K562 (cell line): ENCODE measurements at regions not wholly inside any gene's neighbourhood (a gene's known extent, or its start where the extent isn't known, plus 50 kb on each side); places are given as distances from the start of the nearest gene placed in this dataset.
A peak's percentile ranks its signal among the peaks of the same experiment; 100 is the strongest.

Source experiments
- C11orf30 ChIP-seq: fragments of 450-650 bp; IDR thresholded peaks from 2 replicates; pipeline ENCODE4 v1.6.1; 2016; ENCODE audit warnings: low read depth, mild to moderate bottlenecking
- CREB1 ChIP-seq, 2 experiments: sonication (generic) in 1 of 2; formaldehyde crosslinking in 1 of 2; IDR thresholded peaks; 2 replicates each; pipeline versions ENCODE4 v1.6.1 to v1.8.0; 2012 to 2022; ENCODE audit warnings: inconsistent platforms in 1 of 2, mild to moderate bottlenecking in 1 of 2, missing genetic modification reagents in 1 of 2, moderate library complexity in 1 of 2
- ESRRB ChIP-seq: fragments of 250-450 bp; sonication (Bioruptor Pico); IDR thresholded peaks from 2 replicates; pipeline ENCODE4 v1.5.0; 2020; ENCODE audit warnings: mild to moderate bottlenecking, moderate library complexity, borderline replicate concordance
- HDAC3 ChIP-seq: fragments of 450-650 bp; IDR thresholded peaks from 2 replicates; pipeline ENCODE4 v1.6.1; 2018; ENCODE audit warnings: borderline replicate concordance, mild to moderate bottlenecking, moderate library complexity; ENCODE audit not compliant: partially characterized antibody
- MCM5 ChIP-seq: fragments of 450-650 bp; IDR thresholded peaks from 2 replicates; pipeline ENCODE4 v1.6.1; 2016; ENCODE audit warnings: low read depth
- NFE2L1 ChIP-seq: fragments of 450-650 bp; IDR thresholded peaks from 2 replicates; pipeline ENCODE4 v1.6.1; 2016; ENCODE audit warnings: missing genetic modification characterization, low read depth, mild to moderate bottlenecking, missing compliant biosample characterization, moderate library complexity, borderline replicate concordance
- RCOR1 ChIP-seq, 2 experiments: IDR thresholded peaks; 2 replicates each; pipeline ENCODE4 v1.6.1; 2012; ENCODE audit warnings: low read depth in 2 of 2, low read length in 2 of 2, borderline replicate concordance in 1 of 2, improper control_type of control experiment in 1 of 2
- SPI1 ChIP-seq: IDR thresholded peaks from 2 replicates; pipeline ENCODE4 v1.6.1; 2011; ENCODE audit warnings: low read depth, low read length, control low read depth, borderline replicate concordance
- TCF7L2 ChIP-seq: fragments of 150-350 bp; IDR thresholded peaks from 2 replicates; pipeline ENCODE4 v1.6.1; 2016; ENCODE audit warnings: low read depth, mild to moderate bottlenecking, low read length, moderate library complexity
- TRIM24 ChIP-seq, 2 experiments: fragments of 450-650 bp; IDR thresholded peaks; 2 replicates each; pipeline ENCODE4 v1.6.1; 2016
- ZNF561 ChIP-seq: fragments of 450-650 bp; formaldehyde crosslinking; conservative IDR thresholded peaks from 2 replicates; pipeline ENCODE4 v1.4.0; 2020; ENCODE audit warnings: mild to moderate bottlenecking, moderate library complexity
- ZNF586 ChIP-seq: fragments of 450-650 bp; formaldehyde crosslinking; conservative IDR thresholded peaks from 2 replicates; pipeline ENCODE4 v1.4.0; 2020; ENCODE audit warnings: mild to moderate bottlenecking, moderate library complexity
- ZNF699 ChIP-seq: fragments of 250-450 bp; sonication (Bioruptor Pico); IDR thresholded peaks from 2 replicates; pipeline ENCODE4 v1.8.0; 2021; ENCODE audit warnings: mild to moderate bottlenecking, moderate library complexity; ENCODE audit not compliant: insufficient replicate concordance
- ZSCAN32 ChIP-seq: fragments of 450-650 bp; formaldehyde crosslinking; IDR thresholded peaks from 2 replicates; pipeline ENCODE4 v1.4.0; 2020; ENCODE audit warnings: mild to moderate bottlenecking, moderate library complexity
- TF ChIP-seq, protein P1 (sequence below): sonication (generic); formaldehyde crosslinking; IDR thresholded peaks from 2 replicates; pipeline ENCODE4 v1.8.1; 2023; ENCODE audit warnings: missing genetic modification reagents, mild to moderate bottlenecking, borderline replicate concordance
- TF ChIP-seq, protein P2 (sequence below): fragments of 450-650 bp; IDR thresholded peaks from 2 replicates; pipeline ENCODE4 v1.7.1; 2018; ENCODE audit warnings: mild to moderate bottlenecking, low read depth; ENCODE audit not compliant: partially characterized antibody
- TF ChIP-seq, protein P3 (sequence below): fragments of 450-650 bp; formaldehyde crosslinking; IDR thresholded peaks from 2 replicates; pipeline ENCODE4 v1.4.0; 2020; ENCODE audit warnings: mild to moderate bottlenecking

DNA sequence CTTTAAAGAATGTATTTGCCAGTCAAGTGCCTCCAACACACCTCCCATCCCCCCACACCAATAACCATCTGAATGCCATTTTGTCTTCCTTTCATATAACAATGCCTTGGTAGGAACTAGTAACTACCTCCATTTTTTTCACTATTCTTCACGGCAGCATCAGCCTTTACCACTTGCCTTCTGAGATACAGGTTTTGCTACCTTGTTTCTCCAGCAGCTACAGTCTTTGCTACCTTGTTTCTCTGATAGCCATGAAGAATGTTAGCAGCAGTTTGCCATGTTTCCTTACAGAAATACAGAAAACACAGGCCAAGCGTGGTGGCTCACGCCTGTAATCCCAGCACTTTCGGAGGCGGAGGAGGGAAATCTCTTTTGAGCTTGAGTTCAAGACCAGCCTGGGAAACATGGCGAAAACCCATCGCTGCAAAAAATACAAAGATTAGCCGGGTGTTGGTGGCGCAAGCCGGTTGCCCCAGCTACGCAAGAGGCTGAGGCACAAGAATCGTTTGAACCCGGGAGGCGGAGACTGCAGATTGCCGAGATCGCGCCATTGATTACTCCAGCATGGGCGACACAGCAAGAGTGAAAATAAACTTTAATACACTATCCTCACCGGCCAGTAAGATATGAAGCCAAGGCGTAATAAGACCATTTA lies 100.9 kb downstream of the HFE start (continued):
- TF ChIP-seq NFE2L1 (tag) (no peak), CREB1 (IDR thresholded peaks at IDR 0.05) (no peak), CREB1 (CRISPR knock-in tag; IDR thresholded peaks at IDR 0.05) (no peak; the same call in 1 of the 2 replicates), SPI1 (no peak), ZNF586 (no peak), MCM5 (no peak), RCOR1 (IDR thresholded peaks at IDR 0.05; ENCODE audit: borderline replicate concordance in 1 of 2, low read depth in 2 of 2, low read length in 2 of 2) (peak; percentile 57 to 79), ZNF699 (CRISPR knock-in tag) (no peak), ESRRB (CRISPR knock-in tag) (no peak), HDAC3 (no peak), ZNF561 (CRISPR knock-in tag) (no peak), ZSCAN32 (CRISPR knock-in tag) (no peak), TRIM24 (IDR thresholded peaks at IDR 0.05) (no peak; a peak in 1 of 4 replicates), C11orf30 (no peak), TCF7L2 (no peak)
- TF ChIP-seq, protein P1, sequence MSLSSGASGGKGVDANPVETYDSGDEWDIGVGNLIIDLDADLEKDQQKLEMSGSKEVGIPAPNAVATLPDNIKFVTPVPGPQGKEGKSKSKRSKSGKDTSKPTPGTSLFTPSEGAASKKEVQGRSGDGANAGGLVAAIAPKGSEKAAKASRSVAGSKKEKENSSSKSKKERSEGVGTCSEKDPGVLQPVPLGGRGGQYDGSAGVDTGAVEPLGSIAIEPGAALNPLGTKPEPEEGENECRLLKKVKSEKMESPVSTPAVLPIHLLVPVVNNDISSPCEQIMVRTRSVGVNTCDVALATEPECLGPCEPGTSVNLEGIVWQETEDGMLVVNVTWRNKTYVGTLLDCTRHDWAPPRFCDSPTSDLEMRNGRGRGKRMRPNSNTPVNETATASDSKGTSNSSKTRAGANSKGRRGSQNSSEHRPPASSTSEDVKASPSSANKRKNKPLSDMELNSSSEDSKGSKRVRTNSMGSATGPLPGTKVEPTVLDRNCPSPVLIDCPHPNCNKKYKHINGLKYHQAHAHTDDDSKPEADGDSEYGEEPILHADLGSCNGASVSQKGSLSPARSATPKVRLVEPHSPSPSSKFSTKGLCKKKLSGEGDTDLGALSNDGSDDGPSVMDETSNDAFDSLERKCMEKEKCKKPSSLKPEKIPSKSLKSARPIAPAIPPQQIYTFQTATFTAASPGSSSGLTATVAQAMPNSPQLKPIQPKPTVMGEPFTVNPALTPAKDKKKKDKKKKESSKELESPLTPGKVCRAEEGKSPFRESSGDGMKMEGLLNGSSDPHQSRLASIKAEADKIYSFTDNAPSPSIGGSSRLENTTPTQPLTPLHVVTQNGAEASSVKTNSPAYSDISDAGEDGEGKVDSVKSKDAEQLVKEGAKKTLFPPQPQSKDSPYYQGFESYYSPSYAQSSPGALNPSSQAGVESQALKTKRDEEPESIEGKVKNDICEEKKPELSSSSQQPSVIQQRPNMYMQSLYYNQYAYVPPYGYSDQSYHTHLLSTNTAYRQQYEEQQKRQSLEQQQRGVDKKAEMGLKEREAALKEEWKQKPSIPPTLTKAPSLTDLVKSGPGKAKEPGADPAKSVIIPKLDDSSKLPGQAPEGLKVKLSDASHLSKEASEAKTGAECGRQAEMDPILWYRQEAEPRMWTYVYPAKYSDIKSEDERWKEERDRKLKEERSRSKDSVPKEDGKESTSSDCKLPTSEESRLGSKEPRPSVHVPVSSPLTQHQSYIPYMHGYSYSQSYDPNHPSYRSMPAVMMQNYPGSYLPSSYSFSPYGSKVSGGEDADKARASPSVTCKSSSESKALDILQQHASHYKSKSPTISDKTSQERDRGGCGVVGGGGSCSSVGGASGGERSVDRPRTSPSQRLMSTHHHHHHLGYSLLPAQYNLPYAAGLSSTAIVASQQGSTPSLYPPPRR = no peak
- TF ChIP-seq, protein P2, sequence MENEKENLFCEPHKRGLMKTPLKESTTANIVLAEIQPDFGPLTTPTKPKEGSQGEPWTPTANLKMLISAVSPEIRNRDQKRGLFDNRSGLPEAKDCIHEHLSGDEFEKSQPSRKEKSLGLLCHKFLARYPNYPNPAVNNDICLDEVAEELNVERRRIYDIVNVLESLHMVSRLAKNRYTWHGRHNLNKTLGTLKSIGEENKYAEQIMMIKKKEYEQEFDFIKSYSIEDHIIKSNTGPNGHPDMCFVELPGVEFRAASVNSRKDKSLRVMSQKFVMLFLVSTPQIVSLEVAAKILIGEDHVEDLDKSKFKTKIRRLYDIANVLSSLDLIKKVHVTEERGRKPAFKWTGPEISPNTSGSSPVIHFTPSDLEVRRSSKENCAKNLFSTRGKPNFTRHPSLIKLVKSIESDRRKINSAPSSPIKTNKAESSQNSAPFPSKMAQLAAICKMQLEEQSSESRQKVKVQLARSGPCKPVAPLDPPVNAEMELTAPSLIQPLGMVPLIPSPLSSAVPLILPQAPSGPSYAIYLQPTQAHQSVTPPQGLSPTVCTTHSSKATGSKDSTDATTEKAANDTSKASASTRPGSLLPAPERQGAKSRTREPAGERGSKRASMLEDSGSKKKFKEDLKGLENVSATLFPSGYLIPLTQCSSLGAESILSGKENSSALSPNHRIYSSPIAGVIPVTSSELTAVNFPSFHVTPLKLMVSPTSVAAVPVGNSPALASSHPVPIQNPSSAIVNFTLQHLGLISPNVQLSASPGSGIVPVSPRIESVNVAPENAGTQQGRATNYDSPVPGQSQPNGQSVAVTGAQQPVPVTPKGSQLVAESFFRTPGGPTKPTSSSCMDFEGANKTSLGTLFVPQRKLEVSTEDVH = peak; percentile 93
- TF ChIP-seq, protein P3, sequence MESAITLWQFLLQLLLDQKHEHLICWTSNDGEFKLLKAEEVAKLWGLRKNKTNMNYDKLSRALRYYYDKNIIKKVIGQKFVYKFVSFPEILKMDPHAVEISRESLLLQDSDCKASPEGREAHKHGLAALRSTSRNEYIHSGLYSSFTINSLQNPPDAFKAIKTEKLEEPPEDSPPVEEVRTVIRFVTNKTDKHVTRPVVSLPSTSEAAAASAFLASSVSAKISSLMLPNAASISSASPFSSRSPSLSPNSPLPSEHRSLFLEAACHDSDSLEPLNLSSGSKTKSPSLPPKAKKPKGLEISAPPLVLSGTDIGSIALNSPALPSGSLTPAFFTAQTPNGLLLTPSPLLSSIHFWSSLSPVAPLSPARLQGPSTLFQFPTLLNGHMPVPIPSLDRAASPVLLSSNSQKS (CRISPR knock-in tag) = no peak
